Coronary artery (tissue), 2 donors: ENCODE measurements at regions not wholly inside any gene's neighbourhood (a gene's known extent, or its start where the extent isn't known, plus 50 kb on each side); places are given as distances from the start of the nearest gene placed in this dataset.

ENCODE experiments used
- DNase-seq: peaks from one replicate; pipeline ENCODE4 v3.0.0-alpha.2; 2017; ENCODE audit warnings: low spot score
- H3K27ac ChIP-seq, 2 donors: fragments of 200-600 bp; sonication (generic); one replicate each; pipeline ENCODE4 v1.5.1; 2016 to 2019
- H3K4me3 ChIP-seq: fragments of 200-600 bp; sonication (generic); 2 replicates; pipeline ENCODE4 v1.5.1; 2016; ENCODE audit warnings: mild to moderate bottlenecking, moderate library complexity
- CTCF ChIP-seq: fragments of 200-600 bp; sonication (generic); IDR thresholded peaks from one replicate; pipeline ENCODE4 v1.5.1; 2019; ENCODE audit warnings: antibody characterized with exemption

- DNase-seq = no peak
- TF ChIP-seq CTCF = no peak
- no peak overlapping the region for H3K27ac ChIP-seq
- H3K4me3 ChIP-seq = no peak overlapping the region
Observed at GRCh38 chr2:58447586-58447985, 206.5 kb upstream of the FANCL start.

GRCh38 chr2:58441643-58442042 is 200.5 kb upstream of the FANCL start:
- no peak for TF ChIP-seq CTCF
- no peak for DNase-seq
- no peak overlapping the region for H3K27ac ChIP-seq
- no peak overlapping the region for H3K4me3 ChIP-seq

- Histone ChIP-seq H3K27ac (no peak overlapping the region), H3K4me3 (no peak overlapping the region)
- no peak for DNase-seq
- TF ChIP-seq CTCF = no peak
Observed at GRCh38 chr2:58436872-58437271, 195.7 kb upstream of the FANCL start.

- TF ChIP-seq CTCF = no peak
- Histone ChIP-seq H3K27ac (no peak overlapping the region), H3K4me3 (no peak overlapping the region)
- DNase-seq = no peak
Observed at GRCh38 chr2:58435246-58435645, 194.1 kb upstream of the FANCL start.

GRCh38 chr2:58434692-58435091 is 193.6 kb upstream of the FANCL start:
- TF ChIP-seq CTCF = no peak

GRCh38 chr2:58432491-58433170 is 191.5 kb upstream of the FANCL start:
- no peak for TF ChIP-seq CTCF
- H3K27ac ChIP-seq = no peak overlapping the region
- DNase-seq = no peak
- H3K4me3 ChIP-seq = no peak overlapping the region

More at GRCh38 chr2:58434692-58435091, 193.6 kb upstream of the FANCL start:
- H3K4me3 ChIP-seq = no peak overlapping the region
- no peak for DNase-seq
- no peak overlapping the region for H3K27ac ChIP-seq
